Breast epithelium (tissue), 3 donors: ENCODE measurements at regions not wholly inside any gene's neighbourhood (a gene's known extent, or its start where the extent isn't known, plus 50 kb on each side); places are given as distances from the start of the nearest gene placed in this dataset.

Source experiments
- POLR2A ChIP-seq: fragments of 450-650 bp; IDR thresholded peaks from one replicate; pipeline ENCODE4 v1.6.1; 2016; ENCODE audit warnings: antibody characterized with exemption, mild to moderate bottlenecking, moderate library complexity
- TF ChIP-seq, protein P1 (sequence below), 3 donors: fragments of 450-650 bp; IDR thresholded peaks; one replicate each; pipeline ENCODE4 v1.5.1; 2016 to 2017; ENCODE audit warnings: antibody characterized with exemption in 3 of 3, mild to moderate bottlenecking in 3 of 3, moderate library complexity in 3 of 3

- TF ChIP-seq, protein P1, sequence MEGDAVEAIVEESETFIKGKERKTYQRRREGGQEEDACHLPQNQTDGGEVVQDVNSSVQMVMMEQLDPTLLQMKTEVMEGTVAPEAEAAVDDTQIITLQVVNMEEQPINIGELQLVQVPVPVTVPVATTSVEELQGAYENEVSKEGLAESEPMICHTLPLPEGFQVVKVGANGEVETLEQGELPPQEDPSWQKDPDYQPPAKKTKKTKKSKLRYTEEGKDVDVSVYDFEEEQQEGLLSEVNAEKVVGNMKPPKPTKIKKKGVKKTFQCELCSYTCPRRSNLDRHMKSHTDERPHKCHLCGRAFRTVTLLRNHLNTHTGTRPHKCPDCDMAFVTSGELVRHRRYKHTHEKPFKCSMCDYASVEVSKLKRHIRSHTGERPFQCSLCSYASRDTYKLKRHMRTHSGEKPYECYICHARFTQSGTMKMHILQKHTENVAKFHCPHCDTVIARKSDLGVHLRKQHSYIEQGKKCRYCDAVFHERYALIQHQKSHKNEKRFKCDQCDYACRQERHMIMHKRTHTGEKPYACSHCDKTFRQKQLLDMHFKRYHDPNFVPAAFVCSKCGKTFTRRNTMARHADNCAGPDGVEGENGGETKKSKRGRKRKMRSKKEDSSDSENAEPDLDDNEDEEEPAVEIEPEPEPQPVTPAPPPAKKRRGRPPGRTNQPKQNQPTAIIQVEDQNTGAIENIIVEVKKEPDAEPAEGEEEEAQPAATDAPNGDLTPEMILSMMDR (IDR thresholded peaks at IDR 0.05), result no peak
- no peak for TF ChIP-seq POLR2A
Observed at GRCh38 chr14:73800970-73801515, 50.6 kb upstream of the PTGR2 start.
